Right lobe of liver (tissue), 4 donors: ENCODE measurements at regions not wholly inside any gene's neighbourhood (a gene's known extent, or its start where the extent isn't known, plus 50 kb on each side); places are given as distances from the start of the nearest gene placed in this dataset.

Source experiments
- CTCF ChIP-seq, 4 donors: fragments of 200-600 bp in 3 of 4; fragments of 450-650 bp in 1 of 4; IDR thresholded peaks; one replicate each; pipeline versions ENCODE4 v1.5.1 to v1.8.0; 2016 to 2022; ENCODE audit warnings: antibody characterized with exemption in 4 of 4, mild to moderate bottlenecking in 2 of 4
- POLR2A ChIP-seq: fragments of 450-650 bp; IDR thresholded peaks from one replicate; pipeline ENCODE4 v1.6.1; 2017; ENCODE audit warnings: antibody characterized with exemption, mild to moderate bottlenecking
- donor health status: DM: no; HTN: no; CAD: no.
- donor health status: DM: no; HTN: no; CAD: no.
- donor health status: DM: no; HTN: yes; CAD: no.

- TF ChIP-seq POLR2A (no peak), CTCF (IDR thresholded peaks at IDR 0.05) (no peak)
Observed at GRCh38 chr4:30462445-30463090, 257.6 kb upstream of the PCDH7 start.
